Transverse colon (tissue), 4 donors: ENCODE measurements at regions not wholly inside any gene's neighbourhood (a gene's known extent, or its start where the extent isn't known, plus 50 kb on each side); places are given as distances from the start of the nearest gene placed in this dataset.

Experiments
- EP300 ChIP-seq: sonication (generic); formaldehyde crosslinking; IDR thresholded peaks from one replicate; pipeline ENCODE4 v1.6.1; 2017; ENCODE audit warnings: antibody characterized with exemption, low read depth
- POLR2A ChIP-seq: fragments of 450-650 bp; IDR thresholded peaks from one replicate; pipeline ENCODE4 v1.6.1; 2016; ENCODE audit warnings: antibody characterized with exemption, mild to moderate bottlenecking, moderate library complexity
- POLR2AphosphoS5 ChIP-seq, 3 donors: sonication (generic); formaldehyde crosslinking; IDR thresholded peaks; one replicate each; pipeline ENCODE4 v1.6.1; 2016; ENCODE audit warnings: antibody characterized with exemption in 3 of 3
- TF ChIP-seq, protein P1 (sequence below), 5 experiments: fragments of 200-600 bp in 3 of 5; fragments of 450-650 bp in 2 of 5; sonication (generic) in 3 of 5; IDR thresholded peaks; 1 replicate in 2 of 5; 2 replicates in 3 of 5; pipeline ENCODE4 v1.5.1; 2016 to 2017; ENCODE audit warnings: antibody characterized with exemption in 5 of 5, inconsistent platforms in 3 of 5, mild to moderate bottlenecking in 2 of 5, moderate library complexity in 1 of 5

DNA sequence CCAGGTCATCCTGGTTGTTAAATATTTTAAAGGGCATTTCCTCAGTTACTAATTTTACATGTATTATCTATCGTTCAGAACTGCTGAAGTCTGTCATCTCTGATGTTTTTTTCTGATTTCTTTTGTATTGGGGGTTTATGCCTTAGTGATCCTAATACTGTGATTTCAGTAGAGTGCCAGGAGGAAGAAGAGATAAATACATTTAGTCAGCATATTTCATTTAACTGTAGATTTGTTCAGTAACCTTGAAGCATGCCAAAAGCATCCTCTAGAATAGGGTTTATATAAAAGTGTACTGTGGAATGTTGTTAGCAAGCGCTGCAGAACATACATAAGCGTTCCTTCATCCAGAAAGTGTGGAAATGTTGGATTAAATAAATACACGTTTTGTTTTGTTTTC lies 342.3 kb upstream of the DPPA4 start:
- TF ChIP-seq, protein P1, sequence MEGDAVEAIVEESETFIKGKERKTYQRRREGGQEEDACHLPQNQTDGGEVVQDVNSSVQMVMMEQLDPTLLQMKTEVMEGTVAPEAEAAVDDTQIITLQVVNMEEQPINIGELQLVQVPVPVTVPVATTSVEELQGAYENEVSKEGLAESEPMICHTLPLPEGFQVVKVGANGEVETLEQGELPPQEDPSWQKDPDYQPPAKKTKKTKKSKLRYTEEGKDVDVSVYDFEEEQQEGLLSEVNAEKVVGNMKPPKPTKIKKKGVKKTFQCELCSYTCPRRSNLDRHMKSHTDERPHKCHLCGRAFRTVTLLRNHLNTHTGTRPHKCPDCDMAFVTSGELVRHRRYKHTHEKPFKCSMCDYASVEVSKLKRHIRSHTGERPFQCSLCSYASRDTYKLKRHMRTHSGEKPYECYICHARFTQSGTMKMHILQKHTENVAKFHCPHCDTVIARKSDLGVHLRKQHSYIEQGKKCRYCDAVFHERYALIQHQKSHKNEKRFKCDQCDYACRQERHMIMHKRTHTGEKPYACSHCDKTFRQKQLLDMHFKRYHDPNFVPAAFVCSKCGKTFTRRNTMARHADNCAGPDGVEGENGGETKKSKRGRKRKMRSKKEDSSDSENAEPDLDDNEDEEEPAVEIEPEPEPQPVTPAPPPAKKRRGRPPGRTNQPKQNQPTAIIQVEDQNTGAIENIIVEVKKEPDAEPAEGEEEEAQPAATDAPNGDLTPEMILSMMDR (IDR thresholded peaks at IDR 0.05), result no peak
- TF ChIP-seq POLR2A (no peak), EP300 (no peak), POLR2AphosphoS5 (IDR thresholded peaks at IDR 0.05) (no peak)
